PFSK-1 (cell line): ENCODE measurements at regions not wholly inside any gene's neighbourhood (a gene's known extent, or its start where the extent isn't known, plus 50 kb on each side); places are given as distances from the start of the nearest gene placed in this dataset.

ENCODE experiments used
- FOXP2 ChIP-seq: optimal IDR thresholded peaks from 2 replicates; pipeline ENCODE3; 2011; ENCODE audit warnings: borderline replicate concordance, control low read depth, inconsistent platforms; ENCODE audit not compliant: insufficient read depth; ENCODE audit errors: extremely low read length, extremely low read depth
- POLR2AphosphoS5 ChIP-seq: IDR thresholded peaks from 2 replicates; pipeline ENCODE4 v1.6.1; 2012; ENCODE audit warnings: low read depth, mild to moderate bottlenecking, control low read depth, low read length, moderate library complexity
- SIN3A ChIP-seq: IDR thresholded peaks from 2 replicates; pipeline ENCODE4 v1.6.1; 2012; ENCODE audit warnings: mild to moderate bottlenecking, low read length, moderate library complexity, borderline replicate concordance; ENCODE audit not compliant: insufficient read depth
- TAF1 ChIP-seq: IDR thresholded peaks from 2 replicates; pipeline ENCODE4 v1.6.1; 2012; ENCODE audit warnings: low read length, control low read depth, borderline replicate concordance; ENCODE audit not compliant: insufficient read depth
- TF ChIP-seq, protein P1 (sequence below), 2 experiments: IDR thresholded peaks; 2 replicates each; pipeline versions ENCODE4 v1.6.1 to v1.8.0; 2011 to 2012; ENCODE audit warnings: low read depth in 2 of 2, low read length in 2 of 2, control low read depth in 1 of 2, inconsistent platforms in 1 of 2, mild to moderate bottlenecking in 1 of 2, moderate library complexity in 1 of 2; ENCODE audit not compliant: insufficient read depth in 1 of 2

GRCh38 chr11:128069665-128070064, 517.7 kb downstream of the ETS1 start:
- TF ChIP-seq TAF1 (no peak), SIN3A (no peak), FOXP2 (no peak), POLR2AphosphoS5 (no peak)
- TF ChIP-seq, protein P1, sequence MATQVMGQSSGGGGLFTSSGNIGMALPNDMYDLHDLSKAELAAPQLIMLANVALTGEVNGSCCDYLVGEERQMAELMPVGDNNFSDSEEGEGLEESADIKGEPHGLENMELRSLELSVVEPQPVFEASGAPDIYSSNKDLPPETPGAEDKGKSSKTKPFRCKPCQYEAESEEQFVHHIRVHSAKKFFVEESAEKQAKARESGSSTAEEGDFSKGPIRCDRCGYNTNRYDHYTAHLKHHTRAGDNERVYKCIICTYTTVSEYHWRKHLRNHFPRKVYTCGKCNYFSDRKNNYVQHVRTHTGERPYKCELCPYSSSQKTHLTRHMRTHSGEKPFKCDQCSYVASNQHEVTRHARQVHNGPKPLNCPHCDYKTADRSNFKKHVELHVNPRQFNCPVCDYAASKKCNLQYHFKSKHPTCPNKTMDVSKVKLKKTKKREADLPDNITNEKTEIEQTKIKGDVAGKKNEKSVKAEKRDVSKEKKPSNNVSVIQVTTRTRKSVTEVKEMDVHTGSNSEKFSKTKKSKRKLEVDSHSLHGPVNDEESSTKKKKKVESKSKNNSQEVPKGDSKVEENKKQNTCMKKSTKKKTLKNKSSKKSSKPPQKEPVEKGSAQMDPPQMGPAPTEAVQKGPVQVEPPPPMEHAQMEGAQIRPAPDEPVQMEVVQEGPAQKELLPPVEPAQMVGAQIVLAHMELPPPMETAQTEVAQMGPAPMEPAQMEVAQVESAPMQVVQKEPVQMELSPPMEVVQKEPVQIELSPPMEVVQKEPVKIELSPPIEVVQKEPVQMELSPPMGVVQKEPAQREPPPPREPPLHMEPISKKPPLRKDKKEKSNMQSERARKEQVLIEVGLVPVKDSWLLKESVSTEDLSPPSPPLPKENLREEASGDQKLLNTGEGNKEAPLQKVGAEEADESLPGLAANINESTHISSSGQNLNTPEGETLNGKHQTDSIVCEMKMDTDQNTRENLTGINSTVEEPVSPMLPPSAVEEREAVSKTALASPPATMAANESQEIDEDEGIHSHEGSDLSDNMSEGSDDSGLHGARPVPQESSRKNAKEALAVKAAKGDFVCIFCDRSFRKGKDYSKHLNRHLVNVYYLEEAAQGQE (IDR thresholded peaks at IDR 0.05; ENCODE audit: insufficient read depth in 1 of 2, low read depth in 2 of 2, low read length in 2 of 2): no peak

DNA sequence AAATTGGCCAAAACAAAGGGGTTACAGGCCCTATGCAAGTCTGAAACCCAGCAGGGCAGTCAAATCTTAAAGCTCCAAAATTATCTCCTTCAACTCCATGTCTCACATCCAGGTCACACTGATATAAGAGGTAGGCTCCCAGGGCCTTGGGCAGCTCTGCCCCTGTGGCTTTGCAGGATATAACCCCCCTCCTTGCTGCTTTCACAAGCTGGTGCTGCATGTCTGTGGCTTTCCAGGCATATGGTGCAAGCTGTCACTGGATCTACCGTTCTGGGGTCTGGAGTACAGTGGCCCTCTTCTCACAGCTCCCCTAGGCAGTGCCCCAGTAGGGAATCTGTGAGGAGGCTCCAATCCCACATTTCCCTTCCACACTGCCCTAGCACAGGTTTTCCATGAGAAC, 519.6 kb downstream of the ETS1 start:
- TF ChIP-seq FOXP2 (no peak), POLR2AphosphoS5 (no peak)

DNA sequence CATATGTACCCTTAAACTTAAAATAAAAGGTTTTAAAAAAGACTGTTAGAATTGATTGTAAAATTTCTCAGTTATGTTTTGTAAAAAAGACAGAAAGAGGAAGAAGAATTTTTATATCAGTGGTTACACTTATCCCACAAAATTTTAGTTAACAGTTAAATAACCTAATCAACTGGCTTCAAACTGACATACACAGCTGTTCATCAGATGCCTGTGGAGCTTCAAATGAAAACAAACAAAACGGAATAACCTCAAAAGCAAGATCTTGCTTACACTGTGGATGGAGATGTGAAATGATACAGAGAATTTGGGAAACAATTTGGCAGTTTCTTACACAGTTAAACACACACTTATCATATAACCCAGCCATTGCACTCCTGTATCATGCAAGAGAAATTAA, 521.0 kb downstream of the ETS1 start:
- TF ChIP-seq TAF1 (no peak), POLR2AphosphoS5 (no peak), SIN3A (no peak), FOXP2 (no peak)
- TF ChIP-seq, protein P1 (IDR thresholded peaks at IDR 0.05; ENCODE audit: insufficient read depth in 1 of 2, low read depth in 2 of 2, low read length in 2 of 2): no peak

- TF ChIP-seq, protein P1 (IDR thresholded peaks at IDR 0.05; ENCODE audit: insufficient read depth in 1 of 2, low read depth in 2 of 2, low read length in 2 of 2): 0 out of 4 replicates have a peak, but pooled peaks of 1 of the 2 experiments have one; percentile 22
- TF ChIP-seq SIN3A: no peak
Measured at GRCh38 chr11:128061281-128061871, 526.0 kb downstream of the ETS1 start.

DNA sequence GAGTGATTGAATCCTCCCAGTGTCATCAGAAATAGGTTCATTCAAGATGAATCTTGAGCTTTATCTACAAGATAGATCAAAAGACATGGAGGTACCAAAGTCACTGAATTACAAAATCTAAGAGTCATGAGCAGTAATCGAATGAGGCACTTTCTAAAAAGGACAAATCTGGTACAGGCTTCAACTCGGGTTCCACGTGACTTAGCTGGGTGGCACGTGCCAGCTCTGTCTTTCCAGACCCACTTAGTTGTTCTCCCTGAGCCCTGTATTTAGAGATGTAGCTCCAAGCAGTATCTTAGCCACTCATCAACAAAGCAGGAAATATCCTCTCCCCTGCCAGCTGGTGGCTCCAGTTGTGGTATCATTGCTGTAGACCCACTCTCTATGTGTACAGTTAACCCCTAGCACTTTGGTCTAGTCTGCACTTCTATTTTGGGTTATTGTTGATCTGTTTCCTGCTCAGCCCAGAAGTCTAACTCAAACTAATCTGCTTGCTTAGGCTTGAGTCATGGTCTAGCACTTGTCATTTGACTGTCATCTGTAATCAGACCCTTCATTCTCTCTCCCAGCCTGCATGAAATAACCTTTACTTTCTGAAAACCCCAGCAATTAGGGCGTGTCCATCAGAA, 528.7 kb downstream of the ETS1 start:
- TF ChIP-seq, protein P1 (IDR thresholded peaks at IDR 0.05; ENCODE audit: insufficient read depth in 1 of 2, low read depth in 2 of 2, low read length in 2 of 2): no peak
- TF ChIP-seq SIN3A (no peak), TAF1 (no peak), POLR2AphosphoS5 (no peak), FOXP2 (no peak)
